NCI-H774 (cell line): ENCODE measurements at regions not wholly inside any gene's neighbourhood (a gene's known extent, or its start where the extent isn't known, plus 50 kb on each side); places are given as distances from the start of the nearest gene placed in this dataset.

Source experiments
- DNase-seq: peaks from one replicate; lab custom pipeline; 2025; lab: John Stamatoyannopoulos, UW

DNA sequence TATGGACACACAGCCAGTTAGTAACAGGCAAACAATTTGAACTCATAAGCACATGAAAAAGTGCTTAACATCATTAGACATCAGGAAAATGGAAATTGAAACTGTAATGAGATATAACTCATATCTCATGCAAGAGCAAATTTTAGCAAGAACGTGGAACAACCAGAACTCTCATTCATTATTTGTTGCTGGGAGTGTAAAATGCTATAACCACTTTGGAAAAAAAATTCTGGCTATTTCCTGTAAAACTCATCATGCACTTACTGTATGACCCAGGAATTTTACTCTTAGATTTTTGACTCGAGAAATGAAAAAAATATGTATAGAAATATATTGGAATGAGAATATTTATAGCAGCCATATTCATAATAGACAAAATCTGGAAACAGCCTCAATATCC lies 205.7 kb upstream of the PUM3 start:
- no peak for DNase-seq

DNA sequence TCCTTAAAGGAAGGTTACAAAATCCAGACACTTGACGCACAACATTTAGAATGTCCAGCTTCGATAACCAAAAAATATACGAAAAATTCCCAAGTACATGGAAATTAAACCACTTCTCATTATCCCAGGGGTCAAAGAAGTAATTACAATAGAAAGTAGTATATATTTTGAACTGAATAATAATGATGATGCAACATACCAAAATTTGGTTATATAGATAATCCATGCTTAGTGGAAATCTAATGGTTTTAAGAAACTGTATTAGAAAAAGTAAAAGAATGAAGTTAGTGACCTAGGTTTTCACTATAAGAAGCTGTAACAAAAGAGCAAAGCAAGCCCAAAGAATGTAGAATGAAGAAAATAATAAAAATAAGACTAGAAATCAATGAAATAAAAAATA lies 204.0 kb upstream of the PUM3 start:
- DNase-seq = no peak

DNA sequence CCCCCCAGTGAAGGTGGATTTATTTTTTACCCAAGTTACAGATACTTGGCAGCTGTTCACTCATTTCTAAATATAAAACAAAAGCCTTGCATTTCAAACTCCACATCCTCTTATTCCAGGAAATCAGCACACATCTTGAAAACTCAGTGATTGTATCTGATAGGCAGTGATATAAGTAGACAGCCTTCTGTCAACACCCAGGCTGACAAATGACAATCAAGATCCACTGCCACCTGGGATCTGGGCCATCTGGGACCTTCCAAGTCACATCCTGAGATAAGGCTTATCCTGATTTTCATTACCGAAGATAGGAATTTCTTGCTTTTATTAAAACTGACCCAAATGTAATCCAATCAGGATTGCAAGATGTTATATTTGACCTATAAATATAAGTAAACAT lies 201.3 kb upstream of the PUM3 start:
- DNase-seq = no peak

DNA sequence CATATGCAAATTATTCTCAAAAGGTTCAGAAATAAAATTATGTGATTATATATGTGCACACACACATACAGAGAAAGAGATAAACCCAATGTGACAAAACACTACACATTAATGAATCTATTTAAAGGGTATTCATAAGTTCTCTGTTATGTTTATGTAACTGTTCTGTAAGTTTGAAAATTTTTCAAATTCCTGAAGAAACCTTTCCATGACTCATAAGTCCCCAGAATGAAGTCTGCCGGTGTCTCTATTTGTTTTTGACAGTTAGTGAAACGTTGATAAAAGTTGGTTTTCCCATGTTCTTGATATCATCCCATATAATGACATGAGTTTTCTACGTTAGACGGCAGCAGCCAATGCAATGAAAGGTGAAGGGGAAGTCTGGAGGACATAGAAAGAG lies 199.5 kb upstream of the PUM3 start:
- DNase-seq = no peak

DNA sequence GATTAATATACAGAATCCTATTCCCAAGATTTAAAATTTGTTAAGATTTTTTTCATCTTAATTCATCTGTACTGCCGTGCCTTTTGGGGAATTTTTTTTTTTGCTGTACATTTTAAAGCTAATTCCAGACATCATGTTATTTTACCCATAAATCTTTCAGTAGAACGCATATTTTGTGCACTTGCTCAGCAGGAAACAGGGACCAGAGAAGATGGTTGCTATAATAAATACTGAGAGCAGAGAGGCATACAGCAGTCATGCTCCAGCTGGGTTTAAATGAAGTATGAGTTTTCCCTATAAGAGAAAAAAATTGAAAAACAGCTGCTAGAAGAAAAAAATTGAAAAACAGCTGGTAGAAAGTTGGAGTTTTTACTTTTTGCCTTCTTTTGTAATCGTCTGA lies 196.9 kb upstream of the PUM3 start:
- DNase-seq = no peak

DNA sequence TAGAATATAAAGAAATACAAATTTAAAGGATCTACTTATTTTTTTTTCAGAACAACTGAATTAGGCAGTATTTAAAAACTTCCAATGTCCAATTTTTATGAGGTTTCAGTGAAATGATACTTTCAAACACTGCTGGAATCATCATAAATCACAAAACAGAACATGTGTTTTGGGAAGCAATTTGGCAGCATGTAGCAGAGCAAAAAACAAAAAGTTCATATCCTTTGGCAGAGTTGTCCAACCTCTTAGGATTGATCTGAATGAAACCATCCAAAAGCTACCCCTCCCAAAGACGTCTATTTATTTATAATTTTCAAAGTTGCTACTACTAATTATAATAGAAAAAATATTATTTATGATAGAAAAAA lies 192.4 kb upstream of the PUM3 start:
- no peak for DNase-seq

DNA sequence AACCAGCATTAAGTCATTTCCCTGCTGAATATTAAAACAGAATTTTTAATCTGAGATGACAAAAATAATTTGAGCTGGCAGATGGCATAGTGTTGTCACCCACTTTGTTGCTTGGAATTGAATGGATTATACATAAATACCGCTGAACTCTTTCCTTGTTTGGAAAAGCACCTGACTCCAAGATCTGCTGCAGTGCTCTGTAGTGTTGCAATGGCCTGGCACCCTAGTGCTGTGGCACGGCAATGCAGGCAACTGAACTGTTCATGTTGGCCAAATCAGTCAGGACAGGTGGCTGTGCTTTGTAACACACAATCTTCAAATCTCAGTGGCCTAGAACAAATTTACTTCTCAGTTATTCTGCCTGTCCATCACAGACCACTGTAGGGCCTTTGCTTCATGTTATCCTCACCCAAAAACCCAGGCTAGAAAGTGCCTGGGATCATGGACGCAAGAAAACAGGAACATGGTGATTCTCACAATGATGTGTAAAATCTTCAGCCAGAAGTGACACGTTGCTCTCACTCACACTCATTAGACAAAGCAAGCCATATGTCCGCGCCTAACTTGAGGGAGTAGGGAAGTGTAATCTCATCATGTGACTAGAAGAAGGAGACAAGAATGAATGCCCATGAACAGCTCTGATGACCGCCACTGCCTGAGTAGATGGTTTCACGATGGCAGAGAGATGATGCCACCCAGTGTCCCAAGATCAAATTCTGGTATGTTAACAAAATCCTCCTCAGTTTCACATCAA lies 191.9 kb upstream of the PUM3 start:
- no peak for DNase-seq

DNA sequence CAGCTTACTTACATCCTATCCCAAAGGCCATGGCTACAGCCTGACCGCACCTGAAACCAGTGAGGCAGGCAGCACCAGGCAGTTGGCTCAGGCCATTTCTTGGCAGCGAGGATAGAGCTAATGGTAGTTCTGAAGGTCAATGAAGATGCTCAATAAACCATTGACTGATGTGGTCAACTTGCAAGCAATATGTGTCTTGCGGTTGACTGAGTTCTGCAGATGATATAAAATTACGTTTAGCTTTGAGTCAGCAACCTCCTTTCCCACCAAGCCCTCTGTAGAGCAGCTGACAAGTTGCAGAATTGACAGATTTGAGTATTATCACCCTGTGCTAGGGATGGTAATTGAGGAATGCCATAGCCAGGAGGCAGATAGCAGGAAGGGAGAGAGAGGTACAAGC lies 189.0 kb upstream of the PUM3 start:
- no peak for DNase-seq

DNA sequence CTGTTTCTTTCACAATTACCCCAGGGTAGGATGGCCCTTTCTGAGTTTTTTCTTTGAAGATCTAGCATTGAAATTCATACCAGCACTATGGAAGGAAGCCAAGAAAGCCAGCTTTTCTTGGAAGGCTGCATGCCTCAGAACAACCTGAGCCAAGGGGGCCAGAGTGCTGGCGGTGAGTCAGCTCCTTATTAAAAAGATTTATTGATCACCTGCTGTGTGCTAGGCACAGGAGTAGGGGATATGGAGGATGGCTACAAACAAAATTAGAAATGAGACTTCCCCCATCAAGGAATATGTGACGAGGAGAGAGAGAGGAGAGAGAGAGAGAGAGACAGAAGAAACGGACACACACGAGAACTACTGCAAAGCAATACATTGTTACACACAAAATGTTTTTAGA lies 184.6 kb upstream of the PUM3 start:
- DNase-seq = no peak

DNA sequence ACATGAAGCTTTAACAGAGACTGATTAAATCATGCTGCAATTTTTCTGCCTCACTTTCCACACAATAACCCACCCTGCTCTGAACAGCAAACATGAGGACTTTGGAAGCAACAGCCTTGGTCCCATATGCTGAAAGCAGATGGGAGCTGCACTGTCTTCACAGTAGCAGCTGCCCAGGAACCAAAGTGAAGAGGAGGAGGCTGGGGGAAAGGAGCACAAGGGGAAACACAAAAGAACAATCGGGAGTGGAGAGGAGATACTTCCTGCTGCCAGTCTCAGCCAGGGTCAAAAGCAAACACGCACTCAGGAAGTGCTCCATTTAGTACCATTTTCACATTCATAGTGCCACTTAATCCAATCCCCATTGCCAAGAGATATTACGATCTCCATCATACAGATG lies 183.3 kb upstream of the PUM3 start:
- peak; percentile 65 for DNase-seq

DNA sequence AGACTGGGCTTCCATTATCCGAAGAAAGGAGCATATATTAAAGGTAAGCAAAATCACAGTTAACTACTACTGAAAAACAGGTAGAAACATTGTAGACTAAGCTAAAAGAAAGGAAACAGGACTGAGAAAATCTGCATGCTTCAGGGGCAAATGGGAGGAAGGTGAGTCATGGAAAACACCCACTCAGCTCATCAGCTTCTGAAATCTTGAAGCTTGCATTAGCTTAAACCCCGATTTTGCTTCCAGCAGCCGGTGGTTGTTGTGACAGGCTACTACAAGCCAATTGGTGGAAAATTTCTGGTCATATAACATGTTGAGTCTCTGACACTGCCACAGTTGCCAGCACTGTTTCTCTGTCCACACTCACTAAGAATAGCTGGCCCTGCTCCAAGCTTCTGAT lies 179.6 kb upstream of the PUM3 start:
- DNase-seq = no peak

DNA sequence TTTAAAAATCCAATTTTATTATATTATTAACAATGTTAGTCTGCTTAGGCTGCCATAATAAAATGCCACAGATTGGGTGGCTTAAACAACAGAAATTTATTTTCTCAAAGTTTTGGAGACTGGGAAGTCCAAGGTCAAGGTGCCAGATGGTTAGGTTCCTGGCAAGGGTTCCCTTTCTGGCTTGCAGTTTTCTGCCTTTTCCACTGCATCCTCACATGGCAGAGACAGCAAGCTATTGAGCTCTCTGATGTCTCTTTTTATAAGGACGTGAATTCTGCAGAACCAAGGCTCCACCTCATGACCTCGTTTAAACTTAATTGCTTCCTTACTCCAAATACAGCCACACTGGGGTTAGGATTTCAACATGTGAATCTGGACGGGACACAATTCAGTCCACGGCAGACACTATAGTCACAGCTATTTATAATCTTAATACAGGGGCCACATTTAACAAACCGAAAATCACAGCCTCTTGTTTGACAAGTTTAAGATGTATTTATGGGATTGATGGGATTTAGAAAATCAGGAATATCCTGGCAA lies 174.9 kb upstream of the PUM3 start:
- peak; percentile 17 for DNase-seq

DNA sequence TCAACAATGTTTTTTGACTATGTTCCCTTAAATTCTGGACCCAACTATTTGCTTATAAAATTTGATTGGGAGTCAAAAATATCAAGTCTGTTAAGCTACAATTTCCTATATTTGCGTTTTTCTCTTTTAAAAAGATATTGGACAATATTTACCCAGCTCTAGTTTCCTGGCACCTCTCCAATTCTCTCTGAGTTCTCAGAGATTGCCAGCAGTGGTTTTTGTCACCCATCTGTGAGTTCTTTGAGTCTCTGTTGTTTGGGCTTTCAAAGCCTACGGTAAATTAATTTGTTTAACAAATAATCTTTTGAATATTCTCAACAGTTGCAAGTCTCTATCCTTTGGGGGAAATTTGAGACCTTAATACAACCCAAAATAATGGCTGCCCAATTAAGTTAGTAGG lies 174.2 kb upstream of the PUM3 start:
- peak; percentile 27 for DNase-seq

DNA sequence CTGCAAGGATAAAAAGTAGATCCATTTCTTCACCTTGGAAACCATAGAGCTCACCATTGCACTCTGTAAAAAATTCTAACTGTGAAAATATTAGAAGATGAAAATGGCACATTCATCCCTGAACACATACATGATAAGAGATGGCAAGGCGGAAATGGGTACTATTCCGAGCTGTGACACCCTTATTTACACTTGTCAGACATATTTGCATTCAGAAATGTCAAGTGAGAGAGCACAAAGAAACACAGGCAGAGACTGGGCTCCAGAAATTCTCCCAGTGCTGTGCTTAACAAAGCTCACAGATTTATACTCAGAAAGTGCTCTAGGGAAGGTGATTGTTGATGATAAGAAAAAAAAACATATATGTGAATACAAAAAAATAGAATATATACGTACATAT lies 170.3 kb upstream of the PUM3 start:
- DNase-seq = peak; percentile 58

DNA sequence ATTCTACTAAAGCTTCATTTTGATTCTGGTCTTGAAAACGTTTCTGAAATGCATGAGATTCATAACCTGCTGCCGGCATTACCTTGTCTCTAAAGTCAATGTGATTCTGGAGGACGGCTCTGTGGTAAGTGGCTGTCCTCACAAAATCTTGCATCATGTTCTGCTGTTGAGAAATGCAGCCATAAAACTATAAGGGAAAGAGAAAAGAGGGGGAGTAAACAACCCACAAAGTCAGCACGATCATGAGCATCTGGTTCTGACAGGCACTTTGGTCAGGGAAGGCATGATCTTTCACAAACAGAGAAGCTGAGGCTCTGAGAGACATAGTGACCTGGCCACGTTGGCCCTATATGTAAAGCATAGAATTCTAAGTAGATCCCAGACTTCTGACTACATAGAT lies 168.9 kb upstream of the PUM3 start:
- no peak for DNase-seq

DNA sequence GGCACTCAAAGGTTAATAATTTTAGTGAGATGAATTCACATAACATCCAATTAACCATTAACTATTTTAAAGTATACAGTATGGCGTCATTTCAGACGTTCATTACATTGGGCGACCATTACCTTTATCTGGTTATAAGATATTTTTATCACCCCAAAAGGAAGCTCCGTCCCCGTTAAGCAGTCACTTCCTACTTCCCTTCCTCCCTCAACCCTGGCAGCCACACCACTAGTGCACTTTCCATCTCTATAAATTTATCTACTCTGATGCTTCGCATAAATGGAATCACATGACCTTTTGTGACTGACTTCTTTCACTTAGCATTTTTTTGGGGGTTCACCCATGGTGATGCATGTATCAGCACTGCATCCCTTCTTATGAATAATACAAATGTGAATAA lies 168.3 kb upstream of the PUM3 start:
- DNase-seq = no peak

DNA sequence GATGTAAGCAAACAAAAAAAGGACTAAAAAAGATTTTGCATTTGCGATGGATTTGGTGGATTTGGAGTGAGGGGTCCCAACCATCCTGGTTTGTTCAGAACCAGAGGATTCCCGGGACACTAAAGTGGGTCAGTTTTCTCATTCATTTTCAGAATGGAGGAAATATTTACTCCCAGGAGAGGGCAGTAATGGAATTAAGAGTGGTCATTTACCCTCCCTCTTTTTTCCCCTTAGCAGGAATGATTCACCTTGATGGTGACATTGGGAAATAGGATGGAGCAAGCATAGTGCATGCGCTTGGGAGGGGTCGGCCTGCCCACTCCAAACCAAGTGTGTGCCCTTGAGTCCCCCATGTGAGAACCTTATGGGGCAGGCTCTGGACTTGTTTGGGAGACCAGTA lies 164.2 kb upstream of the PUM3 start:
- DNase-seq = no peak

DNA sequence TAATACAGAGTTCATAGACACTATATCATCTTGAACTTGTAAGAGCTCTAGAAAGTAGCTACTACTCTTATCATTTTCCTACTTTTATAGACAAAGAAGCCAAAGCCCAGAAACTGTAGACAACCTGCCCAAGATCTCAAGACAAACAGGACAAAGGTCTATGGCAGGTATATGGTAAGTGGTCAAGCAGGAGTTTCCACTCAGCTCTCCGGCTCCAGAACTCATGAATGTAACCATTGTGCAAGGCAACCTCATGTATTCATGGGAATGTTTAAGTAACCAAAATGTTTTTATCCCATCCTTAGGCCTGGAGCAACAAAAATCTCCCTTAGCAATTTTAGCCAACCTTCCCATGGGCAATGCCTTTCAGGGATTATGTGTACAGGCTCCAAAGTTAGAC lies 163.4 kb upstream of the PUM3 start:
- no peak for DNase-seq

DNA sequence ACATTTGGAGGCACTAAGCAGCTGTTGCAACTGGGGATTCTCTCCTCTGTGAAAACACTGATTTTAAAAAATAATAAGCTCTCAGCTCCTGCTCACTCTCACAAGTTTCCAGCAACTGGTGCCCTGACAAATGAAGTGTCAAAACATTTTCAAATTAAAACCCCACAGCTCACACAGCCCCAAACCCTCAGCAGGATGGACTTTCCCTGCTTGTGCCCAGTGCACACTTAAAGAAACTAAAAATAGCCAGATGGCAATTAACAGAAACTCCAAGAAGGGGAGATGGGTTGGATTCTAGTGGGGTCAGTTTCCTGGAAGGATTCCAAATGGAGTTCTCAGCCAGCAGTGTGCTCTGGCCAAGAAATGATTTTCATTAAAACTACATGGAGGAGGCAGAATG lies 163.0 kb upstream of the PUM3 start:
- no peak for DNase-seq

DNA sequence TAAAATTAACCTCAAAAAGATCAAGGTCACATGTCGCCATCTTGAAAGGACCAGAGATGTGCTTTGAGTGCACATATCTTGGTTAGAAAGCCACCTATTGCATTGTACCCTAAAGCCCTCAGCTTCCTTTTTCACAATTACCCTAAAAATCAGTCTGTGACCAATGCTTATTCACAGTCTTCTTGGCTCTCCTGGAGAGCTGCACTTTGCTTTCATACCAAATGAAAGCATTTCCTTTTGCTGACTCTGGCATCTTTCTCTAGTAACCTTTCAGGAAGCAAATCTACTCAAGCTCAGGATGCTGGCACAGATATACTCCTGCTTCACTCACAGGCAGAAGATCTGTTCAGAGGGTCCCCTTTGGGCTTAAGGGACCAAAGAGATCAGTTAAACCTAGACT lies 160.7 kb upstream of the PUM3 start:
- DNase-seq = no peak

DNA sequence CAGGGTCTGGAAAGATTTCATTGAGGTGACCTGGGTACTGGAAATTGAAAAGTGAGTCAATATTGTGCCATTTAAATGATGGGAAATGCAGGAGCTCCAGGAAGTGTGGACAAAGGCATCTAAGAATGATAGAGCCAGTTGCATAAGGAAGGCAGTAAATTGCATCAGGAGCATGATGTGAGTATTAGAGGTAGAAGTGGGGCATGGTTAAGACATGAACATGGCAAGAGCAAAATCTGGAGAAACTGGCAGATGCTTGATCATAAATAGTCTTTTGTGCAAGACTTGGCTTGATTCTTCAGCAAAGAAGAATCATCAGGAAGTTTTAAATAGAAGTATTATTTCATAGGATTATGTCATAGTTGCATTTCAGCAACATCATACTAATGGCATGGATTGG lies 157.4 kb upstream of the PUM3 start:
- no peak for DNase-seq

DNA sequence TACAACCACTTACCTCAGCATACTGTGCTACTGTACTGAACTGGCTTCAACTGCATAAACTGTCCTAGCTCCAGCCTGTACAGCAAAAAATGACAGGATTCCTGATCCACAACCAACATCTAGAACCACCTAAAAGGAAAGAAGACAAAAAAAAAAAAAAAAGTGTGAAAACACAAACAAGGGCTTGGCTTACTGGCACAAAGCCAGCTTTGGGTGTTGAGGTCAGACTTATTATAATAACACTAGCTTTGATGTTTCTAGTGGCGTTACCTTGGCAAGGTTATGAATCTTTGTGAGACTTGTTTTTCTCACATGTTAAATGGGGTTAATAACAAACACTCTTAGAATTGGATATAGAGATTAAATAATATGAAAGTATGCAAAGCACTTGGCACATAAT lies 148.5 kb upstream of the PUM3 start:
- peak; percentile 9 for DNase-seq

DNA sequence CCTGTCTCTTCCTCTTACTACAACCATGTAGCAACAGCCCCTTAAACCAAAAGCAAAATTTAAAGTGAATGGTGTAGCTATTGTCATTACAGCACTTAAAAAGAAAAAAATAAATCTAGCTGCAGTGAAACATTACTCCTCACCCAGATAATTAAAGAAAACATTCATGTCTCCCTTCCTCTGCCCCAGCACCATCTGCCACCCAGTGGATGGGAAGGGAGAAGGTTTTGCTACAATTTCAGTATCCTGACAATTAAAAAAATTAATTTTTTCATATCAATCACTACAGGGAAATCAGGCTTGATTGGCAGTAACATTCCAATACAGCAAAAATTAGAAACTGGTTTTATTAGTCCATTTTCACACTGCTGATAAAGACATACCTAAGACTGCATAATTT lies 147.4 kb upstream of the PUM3 start:
- no peak for DNase-seq

DNA sequence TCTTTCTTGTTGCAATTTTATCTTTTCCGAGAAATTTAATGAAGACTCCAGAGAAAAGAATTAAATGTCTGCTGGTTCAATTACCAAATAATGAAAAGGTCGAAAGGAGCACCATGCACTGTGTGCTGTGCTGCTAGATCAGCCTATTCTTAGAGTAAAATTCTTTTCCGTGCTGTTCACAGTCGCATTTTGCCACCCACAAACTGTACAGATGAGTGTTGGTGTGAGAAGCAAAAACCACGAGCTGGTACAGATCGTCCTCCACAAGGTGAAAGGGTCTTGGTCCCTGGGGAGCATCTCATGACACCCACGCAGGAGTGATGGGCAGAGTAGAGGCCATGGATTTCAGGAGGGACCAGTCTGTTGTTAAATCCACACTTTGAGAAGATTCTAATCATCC lies 143.8 kb upstream of the PUM3 start:
- DNase-seq = no peak

DNA sequence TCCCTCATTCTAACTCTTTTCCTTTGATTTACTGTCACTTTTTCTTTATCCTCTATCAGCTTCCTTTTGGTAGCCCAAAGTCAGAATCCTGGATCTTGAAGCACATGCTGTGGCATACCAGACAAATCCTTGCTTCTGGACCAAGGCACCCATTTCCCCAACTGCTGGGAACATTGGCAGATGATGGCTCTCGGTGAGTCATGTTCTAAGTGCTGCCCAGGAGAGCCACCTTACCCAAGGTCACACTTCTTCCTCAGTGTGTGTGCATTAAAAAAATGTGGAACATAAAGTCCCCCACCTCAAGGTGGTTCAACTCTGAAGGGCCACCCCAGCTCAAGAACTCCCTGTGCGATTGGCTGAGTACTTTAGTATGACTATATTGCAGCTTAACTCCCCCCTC lies 141.4 kb upstream of the PUM3 start:
- DNase-seq = no peak
